Inflammatory macrophage treated with lipopolysaccharide for 4 hours (primary cell): ENCODE measurements at regions not wholly inside any gene's neighbourhood (a gene's known extent, or its start where the extent isn't known, plus 50 kb on each side); places are given as distances from the start of the nearest gene placed in this dataset.
A peak's percentile ranks its signal among the peaks of the same experiment; 100 is the strongest.

Experiments used
- DNase-seq: peaks from one replicate; pipeline ENCODE4 v3.0.0-alpha.2; 2020

- no peak for DNase-seq
Measured at GRCh38 chr9:82513976-82514735, 525.6 kb downstream of the SPATA31D1 start.

GRCh38 chr9:82518868-82519267 lies 530.3 kb downstream of the SPATA31D1 start:
- no peak for DNase-seq

DNA sequence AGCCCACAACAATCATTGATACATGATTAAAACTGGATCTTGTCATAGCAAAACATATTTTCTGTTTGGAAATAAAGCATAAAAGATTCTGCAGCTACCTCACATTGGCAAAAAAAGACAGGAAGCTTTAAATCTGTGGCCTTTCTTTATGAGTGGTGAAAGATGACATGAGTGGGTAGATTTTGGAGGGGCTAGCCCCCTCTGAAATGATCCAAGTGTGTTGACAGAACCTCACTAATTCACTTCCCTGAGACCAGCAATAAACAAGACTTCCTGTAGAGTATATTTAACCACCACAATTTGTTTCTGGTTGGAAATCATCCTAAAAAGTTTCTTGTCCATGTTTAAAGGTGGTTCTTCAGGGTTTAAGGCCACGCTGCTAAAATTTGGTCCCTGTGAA lies 530.8 kb downstream of the SPATA31D1 start:
- no peak for DNase-seq

DNA sequence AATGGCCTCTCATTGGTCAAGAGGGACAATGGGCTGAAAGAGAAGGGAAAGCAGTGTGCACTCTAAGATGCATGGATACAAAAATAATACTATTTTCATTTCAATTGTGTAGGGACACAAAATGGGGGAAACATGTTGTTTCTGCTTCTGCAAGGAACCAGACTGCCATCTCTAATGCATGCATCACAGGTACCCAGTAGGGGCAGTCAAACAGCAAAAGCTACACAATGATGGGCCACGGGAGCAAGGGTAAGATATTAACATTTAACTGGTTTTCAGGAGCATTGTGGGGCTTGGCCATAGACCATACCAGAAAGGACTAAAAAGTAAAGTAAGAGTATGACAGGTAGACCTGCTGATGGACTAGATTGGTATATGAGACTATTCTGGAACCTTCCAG lies 535.8 kb downstream of the SPATA31D1 start:
- DNase-seq: no peak

GRCh38 chr9:82526577-82526976 lies 536.4 kb downstream of the RASEF start:
- DNase-seq: no peak

DNA sequence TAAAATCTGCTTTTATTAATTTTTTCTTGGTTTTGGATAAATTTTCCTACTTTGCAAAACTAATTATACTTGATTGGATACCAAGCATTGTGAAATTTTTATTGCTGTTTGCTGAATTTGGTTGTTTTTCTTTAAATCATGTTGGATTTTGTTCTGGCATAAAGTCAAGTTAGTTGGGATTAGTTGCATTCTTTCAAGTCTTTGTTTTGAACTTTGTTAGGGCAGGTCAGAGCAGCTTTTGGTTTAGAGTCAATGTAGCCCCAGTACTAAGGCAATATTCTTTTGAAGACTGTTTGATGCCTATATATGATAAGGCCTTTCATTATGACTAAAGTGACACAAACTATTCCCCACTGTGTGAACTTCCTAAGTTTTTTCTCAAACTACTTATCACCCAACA lies 531.1 kb downstream of the RASEF start:
- DNase-seq: no peak

DNA sequence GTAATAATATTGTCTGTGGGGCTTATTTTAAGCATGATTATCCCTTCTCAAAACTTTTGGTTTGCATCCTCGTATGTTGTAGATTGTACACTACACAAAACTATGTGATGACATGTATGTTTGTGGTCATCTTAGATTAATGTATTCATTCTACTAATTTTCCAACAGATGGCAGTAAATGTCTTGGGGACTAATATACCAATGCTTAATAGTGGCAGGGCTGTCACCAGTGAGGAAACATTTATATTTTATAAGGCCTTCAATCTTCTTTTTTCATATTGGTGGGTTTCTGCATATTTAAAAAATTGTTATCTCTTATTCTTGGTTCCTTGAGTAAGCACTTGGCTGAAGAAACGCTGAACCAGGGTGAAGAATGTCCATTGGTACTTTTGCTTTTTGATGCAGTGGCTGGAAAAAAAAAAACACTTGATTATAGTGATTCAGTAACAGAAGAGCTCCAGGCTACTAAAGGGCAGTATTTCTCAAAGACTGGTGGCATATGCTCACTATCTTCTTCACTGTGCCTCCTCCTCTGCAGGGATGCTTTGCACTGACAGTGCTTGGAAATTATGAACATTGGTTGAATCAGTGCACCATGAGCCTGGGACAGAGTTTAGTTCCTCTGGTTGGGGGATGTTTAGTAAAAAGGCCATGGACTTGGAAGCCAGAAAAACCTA lies 530.3 kb downstream of the RASEF start:
- DNase-seq: peak; percentile 50

- DNase-seq: peak; percentile 10
Measured at GRCh38 chr9:82535432-82535998, 527.4 kb downstream of the RASEF start.

- DNase-seq: no peak
Measured at GRCh38 chr9:82538634-82539033, 524.3 kb downstream of the RASEF start.

DNA sequence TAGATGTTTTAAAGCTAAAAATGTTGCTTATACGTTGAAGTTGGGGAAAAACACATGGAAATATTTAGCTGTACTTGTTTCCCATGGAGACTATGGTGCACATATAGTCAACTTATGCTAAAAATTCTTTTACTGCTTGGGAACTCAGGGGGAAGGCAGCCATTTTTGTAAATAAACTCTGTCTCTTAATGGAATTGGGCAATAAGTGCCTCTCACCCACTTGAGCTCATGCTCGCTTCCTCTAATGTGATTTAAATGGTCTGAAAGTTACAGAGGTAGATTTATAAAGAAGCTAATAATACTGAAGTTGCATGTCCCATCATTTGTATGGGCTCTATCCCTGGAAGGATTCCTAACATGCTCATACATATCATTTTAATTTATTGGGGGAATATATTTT lies 523.8 kb downstream of the RASEF start:
- DNase-seq: peak; percentile 47

DNA sequence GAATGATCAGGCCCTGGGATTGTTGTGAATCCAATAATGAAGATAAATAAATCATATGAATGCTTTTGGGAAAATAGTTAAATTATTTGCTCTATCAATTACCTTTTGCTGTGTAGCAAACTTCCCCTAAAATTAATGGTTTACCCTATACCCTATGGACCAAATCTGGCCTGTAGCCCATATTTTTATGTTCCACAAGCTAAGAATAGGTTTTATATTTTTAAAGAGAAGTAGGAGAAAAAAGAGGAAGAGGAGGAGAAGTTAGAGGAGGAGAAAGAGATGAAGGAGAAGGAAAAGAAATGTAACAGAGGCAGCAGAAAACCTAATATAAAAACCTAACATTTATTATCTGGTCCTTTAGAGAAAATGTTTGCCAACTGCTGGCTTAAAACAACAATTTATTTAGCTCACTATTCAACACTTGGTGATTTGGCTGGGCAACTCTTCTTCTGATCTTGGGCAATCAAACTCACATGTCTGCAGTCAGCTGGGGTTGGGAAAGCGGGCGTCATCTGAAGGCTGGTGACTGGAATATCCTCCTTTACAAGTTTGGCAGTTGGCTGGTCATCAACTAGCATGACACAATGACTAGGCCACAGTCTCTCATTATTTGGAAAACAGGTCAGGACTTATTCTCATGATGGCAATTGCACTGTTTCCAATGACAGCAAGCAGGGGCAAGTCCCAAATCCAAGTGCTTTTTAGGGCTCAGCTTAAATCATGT lies 522.9 kb downstream of the RASEF start:
- peak; percentile 95 for DNase-seq

DNA sequence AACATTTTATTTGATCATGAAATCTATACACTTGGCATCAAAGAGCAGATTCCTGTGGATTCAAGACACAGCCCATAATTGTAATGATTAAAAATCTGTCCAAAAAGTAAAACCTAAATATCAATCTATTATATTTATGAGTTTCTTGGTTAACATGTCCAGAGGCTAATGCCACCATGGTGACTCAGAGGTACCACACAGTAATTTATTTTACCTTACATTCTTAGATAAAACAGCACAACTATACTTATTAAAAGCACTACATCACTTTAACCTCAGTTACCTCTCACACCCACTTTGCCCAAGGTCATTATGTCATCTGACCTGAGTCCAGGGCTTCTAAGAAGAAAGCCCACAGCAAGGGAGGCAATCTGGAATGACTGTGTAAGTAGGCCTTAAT lies 519.2 kb downstream of the RASEF start:
- DNase-seq: no peak

- DNase-seq: no peak
Measured at GRCh38 chr9:82546136-82546535, 516.8 kb downstream of the RASEF start.

DNA sequence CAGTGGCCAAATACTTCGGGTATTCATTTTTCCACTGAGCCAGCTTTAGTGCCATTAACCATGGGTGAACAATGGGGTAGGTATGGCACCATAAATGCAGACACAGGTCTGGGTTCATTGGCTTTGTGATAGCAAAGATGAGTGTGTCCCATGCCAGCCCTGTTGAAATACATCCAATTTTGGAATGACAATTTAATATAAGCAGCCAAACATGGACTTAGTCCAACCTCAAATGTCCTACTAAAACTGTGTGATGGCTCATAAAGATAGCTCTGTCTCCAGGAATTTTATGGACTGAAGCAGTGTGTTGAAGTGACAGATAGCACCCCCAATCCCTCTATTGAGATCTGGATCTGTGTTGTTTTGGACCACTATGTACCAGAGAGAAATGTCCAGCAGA lies 514.9 kb downstream of the RASEF start:
- no peak for DNase-seq

DNA sequence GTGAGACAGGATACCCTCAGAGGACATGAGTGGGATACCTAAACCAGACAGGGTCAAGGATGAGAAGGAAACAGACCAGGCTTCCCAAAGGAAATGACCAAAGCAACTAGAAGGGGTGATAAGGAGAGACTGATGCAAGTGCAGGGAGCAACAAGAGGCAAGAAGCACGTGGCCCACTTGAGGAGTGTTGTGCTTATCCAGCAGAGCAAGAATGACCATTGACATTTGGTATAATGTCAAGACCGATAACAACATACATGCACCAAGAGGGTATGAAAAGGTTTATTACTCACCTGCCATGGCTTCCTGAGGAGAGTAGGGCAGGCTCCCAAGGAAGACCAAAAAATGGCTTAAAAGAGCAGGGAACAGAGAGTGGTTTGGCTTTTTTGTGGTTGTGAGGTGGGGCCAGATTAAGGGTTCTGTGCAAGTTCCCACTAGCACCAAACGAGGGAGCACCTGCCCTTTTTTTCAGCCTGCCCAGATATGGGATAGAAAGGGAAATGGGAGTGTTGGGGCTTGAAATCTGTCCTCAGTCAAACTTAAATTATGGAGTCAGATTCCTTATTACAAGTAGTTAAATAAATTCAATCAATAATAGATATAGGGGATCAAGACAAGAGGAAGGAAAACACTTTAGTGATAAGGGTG lies 513.6 kb downstream of the RASEF start:
- DNase-seq: no peak

DNA sequence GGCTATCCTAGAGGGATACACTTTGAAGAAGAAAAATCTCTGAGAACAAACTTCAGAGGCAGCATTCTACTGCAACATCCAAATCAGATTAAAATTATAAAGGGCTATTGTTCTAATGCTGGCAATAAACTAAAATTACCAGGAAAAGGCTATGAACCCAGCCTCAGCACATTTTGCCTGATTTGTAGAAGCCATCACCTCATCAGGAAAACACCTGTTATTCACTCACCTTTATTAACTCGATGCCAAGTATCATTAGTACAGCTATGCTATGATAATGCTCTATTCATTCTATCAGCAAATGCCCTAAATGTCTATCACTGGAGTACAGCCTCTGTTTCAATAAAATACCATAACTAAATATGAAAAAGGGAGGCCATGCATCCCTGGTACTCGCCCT lies 510.2 kb downstream of the RASEF start:
- DNase-seq: no peak

DNA sequence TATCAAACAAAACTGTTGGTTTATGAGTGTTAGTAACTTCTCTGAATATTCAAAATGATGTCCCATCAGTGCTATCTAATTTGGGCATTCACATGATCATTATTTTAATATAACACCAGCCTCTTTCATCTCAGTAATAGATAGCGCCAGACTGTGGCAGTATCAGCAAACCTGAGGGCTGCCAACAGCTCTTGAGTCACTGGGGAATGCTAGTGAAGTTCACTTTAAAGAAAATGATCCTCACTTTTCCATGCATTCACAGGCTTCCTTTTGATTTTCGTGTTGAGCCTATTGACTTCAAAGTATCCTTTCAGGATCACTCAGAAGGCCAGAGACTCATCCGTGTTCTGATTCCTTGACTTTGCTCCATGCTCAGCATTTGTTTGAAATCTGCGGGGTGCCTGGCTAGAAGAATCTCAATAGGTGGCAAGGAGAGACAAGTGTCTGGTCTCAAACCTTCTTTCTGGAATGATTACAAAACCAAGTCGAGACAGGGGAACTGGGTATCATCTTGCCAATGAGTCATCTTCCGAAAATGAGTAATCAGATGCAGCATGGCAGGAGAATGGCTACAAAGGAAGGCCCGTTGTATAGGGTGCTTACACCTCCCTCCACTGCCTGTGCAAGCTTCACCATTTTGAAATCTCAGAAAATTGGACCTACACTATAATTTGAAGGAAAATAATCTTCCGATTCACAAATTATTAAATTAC lies 509.1 kb downstream of the RASEF start:
- peak; percentile 50 for DNase-seq

DNA sequence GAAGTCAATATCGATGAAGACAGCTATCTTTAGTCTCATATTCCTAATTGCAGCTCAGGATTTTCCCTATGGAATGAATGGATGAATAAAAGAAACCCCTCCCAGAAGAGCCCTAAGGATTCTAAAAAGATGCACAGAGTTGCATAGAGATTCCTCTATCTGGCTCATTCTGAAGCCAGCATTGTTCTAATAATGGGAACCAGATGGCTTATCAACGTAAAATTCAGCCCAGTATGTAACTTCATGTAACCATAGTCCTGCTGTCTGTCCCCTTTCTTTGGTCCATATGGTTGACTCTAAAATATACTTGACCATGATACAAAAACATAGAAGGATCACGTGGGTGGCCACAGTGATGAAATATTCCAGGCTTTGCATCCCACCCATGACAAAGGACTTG lies 508.6 kb downstream of the RASEF start:
- DNase-seq: no peak

DNA sequence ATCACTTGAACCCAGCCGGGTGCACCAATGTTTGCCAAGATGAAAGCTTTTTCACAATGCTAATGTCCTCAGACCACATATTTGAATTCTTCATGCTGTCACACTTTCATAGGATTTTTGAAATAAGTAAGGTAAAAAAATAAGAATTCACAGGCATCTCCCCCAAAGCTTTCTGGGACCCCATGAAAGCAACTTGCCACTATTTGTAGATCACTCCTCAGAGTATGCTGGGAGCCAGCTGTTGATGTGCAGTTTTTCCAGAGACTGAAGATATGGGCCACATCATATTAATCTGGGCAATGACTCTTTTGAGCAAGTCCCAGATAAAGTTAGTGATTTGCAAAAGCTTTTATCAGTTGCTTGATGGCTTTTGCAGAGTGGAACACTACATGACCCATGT lies 507.9 kb downstream of the RASEF start:
- no peak for DNase-seq

- DNase-seq: no peak
Measured at GRCh38 chr9:82555431-82556051, 507.4 kb downstream of the RASEF start.

DNA sequence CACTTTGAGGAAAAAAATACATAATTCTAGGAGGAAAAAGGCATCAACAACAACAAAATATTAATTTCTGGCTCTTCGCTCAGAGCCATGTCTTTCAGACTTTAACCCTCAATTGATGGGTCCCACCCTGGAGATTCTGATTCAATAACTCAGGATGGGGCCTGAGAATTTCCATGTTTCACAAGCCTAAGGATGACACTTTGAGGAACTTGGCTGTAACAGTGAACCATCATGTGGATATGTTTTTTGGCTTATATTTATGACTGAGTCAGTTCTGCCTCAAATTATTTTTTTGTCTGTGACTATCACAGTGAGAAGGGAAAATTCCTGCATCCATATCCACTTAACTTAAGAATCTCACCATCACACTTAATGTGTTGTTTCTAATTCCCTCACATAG lies 504.6 kb downstream of the RASEF start:
- DNase-seq: peak; percentile 65
